ENCODE measurements at regions not wholly inside any gene's neighbourhood (a gene's known extent, or its start where the extent isn't known, plus 50 kb on each side); places are given as distances from the start of the nearest gene placed in this dataset.

DNA sequence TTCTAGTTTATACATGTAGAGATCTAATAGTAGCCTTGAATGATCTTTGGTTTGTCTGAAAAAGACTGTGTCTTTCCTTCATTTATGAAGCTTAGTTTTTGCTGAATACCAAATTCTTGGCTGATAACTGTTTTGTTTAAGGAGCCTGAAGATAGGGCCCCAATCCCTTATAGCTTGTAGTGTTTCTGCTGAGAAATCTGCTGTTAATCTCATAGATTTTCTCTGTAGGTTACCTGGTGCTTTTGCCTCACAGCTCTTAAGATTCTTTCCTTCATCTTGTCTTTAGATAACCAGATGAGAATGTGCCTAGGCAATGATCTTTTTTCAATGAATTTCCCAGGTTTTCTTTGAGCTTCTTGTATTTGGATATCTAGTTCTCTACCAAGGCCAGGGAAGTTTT is 562.1 kb downstream of the XIRP2 start:
- no peak for TF ChIP-seq FOXA1 (IDR thresholded peaks at IDR 0.05)
- TF ChIP-seq ELF4 (IDR thresholded peaks at IDR 0.05): no peak
- TF ChIP-seq FOXM1 (IDR thresholded peaks at IDR 0.05; ENCODE audit: borderline replicate concordance): no peak
- TF ChIP-seq SUZ12 (IDR thresholded peaks at IDR 0.05): no peak
- TF ChIP-seq BHLHE40 (IDR thresholded peaks at IDR 0.05; ENCODE audit: borderline replicate concordance): no peak
- TF ChIP-seq ARNT (IDR thresholded peaks at IDR 0.05): no peak
- TF ChIP-seq ZNF384 (IDR thresholded peaks at IDR 0.05): no peak
- TF ChIP-seq, protein P1, sequence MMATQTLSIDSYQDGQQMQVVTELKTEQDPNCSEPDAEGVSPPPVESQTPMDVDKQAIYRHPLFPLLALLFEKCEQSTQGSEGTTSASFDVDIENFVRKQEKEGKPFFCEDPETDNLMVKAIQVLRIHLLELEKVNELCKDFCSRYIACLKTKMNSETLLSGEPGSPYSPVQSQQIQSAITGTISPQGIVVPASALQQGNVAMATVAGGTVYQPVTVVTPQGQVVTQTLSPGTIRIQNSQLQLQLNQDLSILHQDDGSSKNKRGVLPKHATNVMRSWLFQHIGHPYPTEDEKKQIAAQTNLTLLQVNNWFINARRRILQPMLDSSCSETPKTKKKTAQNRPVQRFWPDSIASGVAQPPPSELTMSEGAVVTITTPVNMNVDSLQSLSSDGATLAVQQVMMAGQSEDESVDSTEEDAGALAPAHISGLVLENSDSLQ (IDR thresholded peaks at IDR 0.05): no peak
- no peak for TF ChIP-seq L3MBTL2 (conservative IDR thresholded peaks at IDR 0.05)
- no peak for TF ChIP-seq TARDBP (IDR thresholded peaks at IDR 0.05)
- TF ChIP-seq FOXK2 (IDR thresholded peaks at IDR 0.05): no peak
